ENCODE measurements at regions not wholly inside any gene's neighbourhood (a gene's known extent, or its start where the extent isn't known, plus 50 kb on each side); places are given as distances from the start of the nearest gene placed in this dataset.
"Not testable (repeated sequence)": the region's sequence is repeated elsewhere in the genome, so short reads cannot be mapped to it uniquely, and the experiment has no call there.

DNA sequence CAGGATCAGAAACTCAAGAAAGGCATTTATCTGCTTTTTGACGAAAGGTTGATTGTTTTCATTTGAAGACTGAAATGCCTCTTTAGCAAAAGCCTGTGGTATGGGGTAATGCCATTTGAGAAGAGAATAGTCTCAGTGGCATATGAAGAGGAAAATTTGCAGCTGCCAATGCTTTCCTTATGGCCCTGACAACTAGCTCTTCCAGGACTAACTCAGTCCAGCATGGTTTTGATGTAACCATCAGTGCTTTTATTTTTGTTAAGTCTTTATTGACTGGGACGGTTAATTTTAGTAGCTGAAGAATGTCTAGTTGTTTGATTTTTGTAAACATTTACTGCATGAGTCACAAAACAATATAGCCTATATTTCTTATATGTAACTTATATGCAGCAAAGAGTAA is 158.4 kb downstream of the LNPK start:
- ATAC-seq (ENCODE audit: low read depth) (no peak), DNase-seq (ENCODE audit: low spot score in 2 of 2) (no peak)
- no peaks in the 10 kb centered on the region for H3K36me3 Mint-ChIP-seq
- H3K4me1 Mint-ChIP-seq, result no peaks in the 10 kb centered on the region
- H3K4me3 Mint-ChIP-seq, result no peak overlapping the region
- peaks cover 6% of the 10 kb centered on the region for H3K9me3 Mint-ChIP-seq
- H3K27me3 Mint-ChIP-seq, result peaks cover 8% of the 10 kb centered on the region
- H3K27ac Mint-ChIP-seq, result no peak overlapping the region

DNA sequence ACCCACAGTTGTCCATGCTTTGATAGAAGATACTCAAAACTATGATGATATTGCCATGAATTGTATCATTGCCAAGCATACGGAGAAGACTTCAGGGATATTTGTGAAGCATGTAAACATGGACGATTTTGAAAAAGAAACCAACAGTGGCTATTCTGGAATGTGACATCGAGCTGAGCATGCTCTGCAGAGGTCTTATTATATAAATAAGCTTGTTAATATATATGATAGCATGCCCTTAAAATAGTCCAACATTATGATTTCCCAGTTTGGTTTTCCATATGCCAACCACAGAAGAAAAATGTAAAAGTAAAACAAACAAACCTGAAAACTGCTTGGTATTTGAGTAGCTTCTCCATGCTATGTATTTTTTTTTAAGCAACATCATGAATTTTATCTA is 159.1 kb downstream of the LNPK start:
- Mint-ChIP-seq H3K27ac (no peak overlapping the region), H3K36me3 (no peaks in the 10 kb centered on the region), H3K27me3 (peaks cover 4% of the 10 kb centered on the region), H3K4me1 (no peaks in the 10 kb centered on the region), H3K4me3 (no peak overlapping the region), H3K9me3 (peaks cover 4% of the 10 kb centered on the region)
- ATAC-seq (ENCODE audit: low read depth), result no peak
- DNase-seq (ENCODE audit: low spot score in 2 of 2), result no peak

DNA sequence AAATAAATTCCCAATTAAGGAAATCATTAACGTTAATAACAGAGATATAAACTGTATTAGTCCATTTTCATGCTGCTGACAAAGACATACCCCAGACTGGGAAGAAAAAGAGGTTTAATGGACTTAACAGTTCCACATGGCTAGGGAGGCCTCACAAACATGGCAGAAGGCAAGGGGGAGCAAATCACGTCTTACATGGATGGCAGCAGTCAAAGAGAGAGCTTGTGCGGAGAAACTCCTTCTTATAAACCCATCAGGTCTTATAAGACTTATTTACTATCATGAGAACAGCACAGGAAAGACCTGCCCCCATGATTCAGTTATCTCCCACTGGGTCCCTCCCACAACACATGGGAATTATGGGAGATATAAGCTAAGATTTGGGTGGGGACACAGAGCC is 161.3 kb downstream of the LNPK start:
- not testable (repeated sequence) for ATAC-seq (ENCODE audit: low read depth); H3K27ac Mint-ChIP-seq; H3K27me3 Mint-ChIP-seq; H3K4me3 Mint-ChIP-seq; H3K9me3 Mint-ChIP-seq; H3K36me3 Mint-ChIP-seq; DNase-seq (ENCODE audit: low spot score in 2 of 2); H3K4me1 Mint-ChIP-seq

GRCh38 chr2:175840256-175840655 is 161.8 kb downstream of the LNPK start:
- ATAC-seq (ENCODE audit: low read depth), result no peak
- Mint-ChIP-seq H3K27ac (no peak overlapping the region), H3K9me3 (peaks cover 1% of the 10 kb centered on the region), H3K4me3 (no peak overlapping the region), H3K27me3 (peaks cover 3% of the 10 kb centered on the region), H3K4me1 (no peaks in the 10 kb centered on the region), H3K36me3 (no peaks in the 10 kb centered on the region)
- no peak for DNase-seq (ENCODE audit: low spot score in 2 of 2)

- ATAC-seq (ENCODE audit: low read depth) (no peak), DNase-seq (ENCODE audit: low spot score in 2 of 2) (no peak)
- peaks cover 1% of the 10 kb centered on the region for H3K9me3 Mint-ChIP-seq
- H3K4me3 Mint-ChIP-seq, result no peak overlapping the region
- no peaks in the 10 kb centered on the region for H3K4me1 Mint-ChIP-seq
- H3K27ac Mint-ChIP-seq, result no peak overlapping the region
- H3K36me3 Mint-ChIP-seq, result no peaks in the 10 kb centered on the region
- peaks cover 3% of the 10 kb centered on the region for H3K27me3 Mint-ChIP-seq
Observed at GRCh38 chr2:175838979-175839378, 163.1 kb downstream of the LNPK start.

DNA sequence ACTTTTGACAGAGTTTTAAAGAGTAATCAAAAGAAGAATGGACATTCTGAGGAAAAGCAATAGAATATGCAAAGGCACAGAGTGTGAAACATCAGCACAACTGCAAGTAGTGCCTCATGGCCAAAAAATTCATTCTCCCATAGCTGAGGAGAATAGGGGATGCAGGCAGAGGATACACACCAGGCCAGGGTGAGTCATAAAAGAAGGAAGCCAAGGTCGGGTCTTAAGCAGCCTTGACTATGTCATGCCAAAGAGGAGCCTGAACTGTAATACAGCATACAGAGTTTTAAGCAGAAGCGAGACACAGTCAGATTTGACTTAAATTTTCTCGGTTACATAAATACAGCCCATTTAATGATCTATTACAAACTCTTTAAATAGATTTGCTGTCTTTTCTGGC is 165.0 kb downstream of the LNPK start:
- Mint-ChIP-seq H3K9me3 (peaks cover 1% of the 10 kb centered on the region), H3K27ac (no peak overlapping the region), H3K4me1 (no peaks in the 10 kb centered on the region), H3K36me3 (no peaks in the 10 kb centered on the region), H3K27me3 (peaks cover 3% of the 10 kb centered on the region), H3K4me3 (no peak overlapping the region)
- ATAC-seq (ENCODE audit: low read depth) (no peak), DNase-seq (ENCODE audit: low spot score in 2 of 2) (no peak)

- peaks cover 1% of the 10 kb centered on the region for H3K9me3 Mint-ChIP-seq
- no peaks in the 10 kb centered on the region for H3K4me1 Mint-ChIP-seq
- ATAC-seq (ENCODE audit: low read depth), result no peak
- DNase-seq (ENCODE audit: low spot score in 2 of 2), result no peak
- no peak overlapping the region for H3K4me3 Mint-ChIP-seq
- H3K27ac Mint-ChIP-seq, result no peak overlapping the region
- no peaks in the 10 kb centered on the region for H3K36me3 Mint-ChIP-seq
- peaks cover 3% of the 10 kb centered on the region for H3K27me3 Mint-ChIP-seq
Observed at GRCh38 chr2:175836361-175836760, 165.7 kb downstream of the LNPK start.

- H3K27me3 Mint-ChIP-seq, result no peaks in the 10 kb centered on the region
- ATAC-seq (ENCODE audit: low read depth) (no peak), DNase-seq (ENCODE audit: low spot score in 2 of 2) (no peak)
- no peak overlapping the region for H3K27ac Mint-ChIP-seq
- no peaks in the 10 kb centered on the region for H3K9me3 Mint-ChIP-seq
- H3K4me3 Mint-ChIP-seq, result no peak overlapping the region
- no peaks in the 10 kb centered on the region for H3K4me1 Mint-ChIP-seq
- H3K36me3 Mint-ChIP-seq, result no peaks in the 10 kb centered on the region
Observed at GRCh38 chr2:175834477-175834876, 167.6 kb downstream of the LNPK start.

DNA sequence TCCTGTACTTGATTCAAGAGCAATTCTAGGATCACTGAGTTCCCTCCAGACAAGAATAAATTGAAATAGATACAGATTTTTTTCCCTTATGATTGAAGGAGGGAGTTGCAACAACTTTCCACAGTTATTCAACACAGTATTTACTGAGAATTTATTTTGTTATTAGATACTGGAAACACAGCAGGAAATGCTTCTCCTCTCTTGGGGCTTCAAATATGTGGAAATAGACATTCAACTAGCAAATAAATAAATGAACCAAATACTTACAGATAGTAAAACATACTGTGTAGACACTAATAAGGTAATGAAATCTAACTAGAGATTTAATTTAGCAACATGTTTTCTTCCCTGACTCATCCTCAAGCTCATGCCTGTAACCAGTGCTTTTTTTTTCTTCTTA is 169.2 kb downstream of the LNPK start:
- ATAC-seq (ENCODE audit: low read depth) (no peak), DNase-seq (ENCODE audit: low spot score in 2 of 2) (no peak)
- no peaks in the 10 kb centered on the region for H3K36me3 Mint-ChIP-seq

GRCh38 chr2:175829741-175830140 is 172.3 kb downstream of the LNPK start:
- Mint-ChIP-seq H3K27me3 (peaks cover under 1% of the 10 kb centered on the region), H3K27ac (no peak overlapping the region), H3K4me3 (no peak overlapping the region), H3K9me3 (peaks cover under 1% of the 10 kb centered on the region), H3K36me3 (no peaks in the 10 kb centered on the region), H3K4me1 (no peaks in the 10 kb centered on the region)
- ATAC-seq (ENCODE audit: low read depth), result no peak
- DNase-seq (ENCODE audit: low spot score in 2 of 2), result no peak

More for the DNA sequence above, 169.2 kb downstream of the LNPK start:
- no peaks in the 10 kb centered on the region for H3K9me3 Mint-ChIP-seq
- H3K27me3 Mint-ChIP-seq, result no peaks in the 10 kb centered on the region
- H3K4me1 Mint-ChIP-seq, result no peaks in the 10 kb centered on the region
- H3K27ac Mint-ChIP-seq, result no peak overlapping the region
- H3K4me3 Mint-ChIP-seq, result no peak overlapping the region

DNA sequence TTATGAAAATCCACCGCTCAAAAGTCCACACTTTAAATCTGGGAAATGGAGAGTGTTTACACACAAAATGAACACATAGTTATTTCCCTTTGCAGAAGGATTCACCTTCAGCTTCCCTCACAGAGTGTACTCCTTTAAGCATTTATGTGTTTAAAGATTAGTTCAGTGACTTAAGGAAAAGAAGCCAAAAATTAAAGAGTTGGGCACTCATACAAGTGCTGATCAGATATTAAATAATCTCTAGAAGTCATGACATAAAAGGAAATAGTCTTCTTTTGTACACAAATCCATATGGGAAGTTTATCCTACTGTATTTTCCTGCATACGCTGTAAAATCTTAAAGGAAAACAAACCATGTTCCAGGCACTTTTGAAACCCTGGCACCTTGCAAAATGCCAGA is 174.2 kb downstream of the LNPK start:
- Mint-ChIP-seq H3K4me3 (no peak overlapping the region), H3K36me3 (no peaks in the 10 kb centered on the region), H3K4me1 (no peaks in the 10 kb centered on the region), H3K27ac (no peak overlapping the region), H3K27me3 (peaks cover 3% of the 10 kb centered on the region), H3K9me3 (peaks cover 1% of the 10 kb centered on the region)
- no peak for ATAC-seq (ENCODE audit: low read depth)
- no peak for DNase-seq (ENCODE audit: low spot score in 2 of 2)

DNA sequence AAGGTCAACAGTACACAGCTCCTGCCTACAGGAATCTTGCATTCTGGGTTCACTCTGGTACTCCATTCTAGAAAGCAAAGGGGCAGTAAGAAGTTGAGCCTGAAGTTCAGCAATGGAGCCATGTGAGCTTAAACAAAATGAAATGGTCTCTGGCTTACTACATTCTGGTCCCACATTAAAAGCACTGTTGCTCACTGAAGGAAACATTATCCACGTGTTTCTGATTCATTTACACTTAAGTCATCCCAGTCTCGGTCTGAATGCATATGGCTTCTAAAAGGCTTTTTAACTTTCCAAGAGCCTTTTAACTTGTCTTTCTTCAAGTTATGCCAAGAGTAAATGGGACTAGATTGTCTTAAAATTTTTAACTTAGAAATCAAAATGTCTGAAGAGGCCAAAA is 177.8 kb downstream of the LNPK start:
- H3K27me3 Mint-ChIP-seq, result peaks cover 7% of the 10 kb centered on the region
- H3K36me3 Mint-ChIP-seq, result no peaks in the 10 kb centered on the region
- no peak for DNase-seq (ENCODE audit: low spot score in 2 of 2)
- H3K4me1 Mint-ChIP-seq, result no peaks in the 10 kb centered on the region
- no peak overlapping the region for H3K27ac Mint-ChIP-seq
- H3K9me3 Mint-ChIP-seq, result peaks cover 1% of the 10 kb centered on the region
- H3K4me3 Mint-ChIP-seq, result no peak overlapping the region
- ATAC-seq (ENCODE audit: low read depth), result no peak

DNA sequence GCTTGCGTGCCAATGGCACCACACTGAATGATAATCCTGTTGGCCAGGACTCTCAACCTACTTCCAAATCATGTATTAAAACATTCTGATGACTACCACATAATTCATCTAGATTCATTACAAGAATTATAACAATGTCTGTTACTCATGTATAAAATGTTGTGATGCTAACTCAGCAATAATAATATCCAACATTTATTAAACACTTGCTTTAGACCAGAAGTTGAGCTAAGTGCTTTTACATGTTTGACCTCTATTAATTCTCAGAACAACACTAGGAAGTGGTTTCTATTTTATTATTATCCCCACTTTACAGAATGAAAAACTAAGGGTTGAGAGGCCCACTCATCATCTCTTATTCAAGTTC is 178.4 kb downstream of the LNPK start:
- H3K27ac Mint-ChIP-seq, result no peak overlapping the region
- ATAC-seq (ENCODE audit: low read depth) (no peak), DNase-seq (ENCODE audit: low spot score in 2 of 2) (no peak)

GRCh38 chr2:175823002-175823706 is 178.9 kb downstream of the LNPK start:
- Mint-ChIP-seq H3K4me1 (no peaks in the 10 kb centered on the region), H3K9me3 (peaks cover 1% of the 10 kb centered on the region), H3K27me3 (peaks cover 8% of the 10 kb centered on the region), H3K27ac (no peak overlapping the region), H3K36me3 (no peaks in the 10 kb centered on the region), H3K4me3 (no peak overlapping the region)
- no peak for ATAC-seq (ENCODE audit: low read depth)
- no peak for DNase-seq (ENCODE audit: low spot score in 2 of 2)

More for the DNA sequence above, 178.4 kb downstream of the LNPK start:
- no peak overlapping the region for H3K4me3 Mint-ChIP-seq
- no peaks in the 10 kb centered on the region for H3K36me3 Mint-ChIP-seq
- H3K27me3 Mint-ChIP-seq, result peaks cover 8% of the 10 kb centered on the region
- H3K4me1 Mint-ChIP-seq, result no peaks in the 10 kb centered on the region
- H3K9me3 Mint-ChIP-seq, result peaks cover 1% of the 10 kb centered on the region

GRCh38 chr2:175817221-175817620 is 184.8 kb downstream of the LNPK start:
- H3K36me3 Mint-ChIP-seq, result no peaks in the 10 kb centered on the region
- ATAC-seq (ENCODE audit: low read depth), result no peak
- peaks cover 5% of the 10 kb centered on the region for H3K9me3 Mint-ChIP-seq
- DNase-seq (ENCODE audit: low spot score in 2 of 2), result no peak
- H3K27ac Mint-ChIP-seq, result no peak overlapping the region
- no peak overlapping the region for H3K4me3 Mint-ChIP-seq
- H3K4me1 Mint-ChIP-seq, result no peaks in the 10 kb centered on the region
- peaks cover 6% of the 10 kb centered on the region for H3K27me3 Mint-ChIP-seq
